Activated naive CD8-positive, alpha-beta T cell treated with anti-CD3 and anti-CD28 coated beads, Interleukin-2, amount 50 U/mL, for 24 hours (primary cell): ENCODE measurements at regions not wholly inside any gene's neighbourhood (a gene's known extent, or its start where the extent isn't known, plus 50 kb on each side); places are given as distances from the start of the nearest gene placed in this dataset.

ENCODE experiments used
- ATAC-seq: fragments of 150-1000 bp; cut with Tn5 transposase; one replicate; pipeline ENCODE4 v1.10.0; 2021
- DNase-seq: peaks from one replicate; pipeline ENCODE4 v3.0.0; 2021
- H3K27ac Mint-ChIP-seq: one replicate; pipeline ENCODE4 v1.8.0; 2021; ENCODE audit warnings: mild to moderate bottlenecking, mixed read lengths
- H3K27me3 Mint-ChIP-seq: one replicate; pipeline ENCODE4 v1.8.0; 2021; ENCODE audit warnings: mixed read lengths
- H3K36me3 Mint-ChIP-seq: one replicate; pipeline ENCODE4 v1.8.0; 2021; ENCODE audit warnings: low read depth, mixed read lengths
- H3K4me1 Mint-ChIP-seq: one replicate; pipeline ENCODE4 v1.8.0; 2021; ENCODE audit warnings: mixed read lengths
- H3K4me3 Mint-ChIP-seq: one replicate; pipeline ENCODE4 v1.8.0; 2021; ENCODE audit warnings: mild to moderate bottlenecking, moderate library complexity, mixed read lengths
- H3K9me3 Mint-ChIP-seq: one replicate; pipeline ENCODE4 v1.8.0; 2021; ENCODE audit warnings: mixed read lengths

GRCh38 chr13:91141543-91142061, 205.9 kb upstream of the MIR17HG start:
- Mint-ChIP-seq H3K9me3 (no peaks in the 10 kb centered on the region), H3K4me3 (no peak overlapping the region), H3K36me3 (no peaks in the 10 kb centered on the region), H3K4me1 (no peaks in the 10 kb centered on the region), H3K27ac (no peak overlapping the region), H3K27me3 (peaks cover 4% of the 10 kb centered on the region)
- DNase-seq (no peak), ATAC-seq (no peak)

- peaks cover 4% of the 10 kb centered on the region for H3K27me3 Mint-ChIP-seq
- ATAC-seq (no peak), DNase-seq (no peak)
- no peaks in the 10 kb centered on the region for H3K4me1 Mint-ChIP-seq
- no peak overlapping the region for H3K4me3 Mint-ChIP-seq
- H3K36me3 Mint-ChIP-seq: no peaks in the 10 kb centered on the region
- no peaks in the 10 kb centered on the region for H3K9me3 Mint-ChIP-seq
- no peak overlapping the region for H3K27ac Mint-ChIP-seq
These were observed 204.9 kb upstream of the MIR17HG start for GRCh38 chr13:91142572-91142971.

- H3K27me3 Mint-ChIP-seq: peaks cover 4% of the 10 kb centered on the region
- ATAC-seq (no peak), DNase-seq (no peak)
- no peaks in the 10 kb centered on the region for H3K9me3 Mint-ChIP-seq
- H3K4me1 Mint-ChIP-seq: no peaks in the 10 kb centered on the region
- no peak overlapping the region for H3K4me3 Mint-ChIP-seq
- no peaks in the 10 kb centered on the region for H3K36me3 Mint-ChIP-seq
- no peak overlapping the region for H3K27ac Mint-ChIP-seq
These were observed 203.4 kb upstream of the MIR17HG start for GRCh38 chr13:91144054-91144453.

GRCh38 chr13:91144486-91144885, 203.0 kb upstream of the MIR17HG start:
- no peak for DNase-seq
- Mint-ChIP-seq H3K36me3 (no peaks in the 10 kb centered on the region), H3K4me3 (no peak overlapping the region), H3K27me3 (peaks cover 4% of the 10 kb centered on the region), H3K9me3 (no peaks in the 10 kb centered on the region), H3K4me1 (no peaks in the 10 kb centered on the region), H3K27ac (no peak overlapping the region)
- no peak for ATAC-seq

GRCh38 chr13:91145571-91146205, 201.8 kb upstream of the MIR17HG start:
- Mint-ChIP-seq H3K9me3 (no peaks in the 10 kb centered on the region), H3K4me3 (no peak overlapping the region), H3K27me3 (peaks cover 4% of the 10 kb centered on the region), H3K36me3 (no peaks in the 10 kb centered on the region), H3K27ac (no peak overlapping the region), H3K4me1 (no peaks in the 10 kb centered on the region)
- no peak for ATAC-seq
- no peak for DNase-seq

GRCh38 chr13:91146601-91147000, 200.9 kb upstream of the MIR17HG start:
- Mint-ChIP-seq H3K9me3 (no peaks in the 10 kb centered on the region), H3K27me3 (peaks cover 4% of the 10 kb centered on the region), H3K4me3 (no peak overlapping the region), H3K4me1 (no peaks in the 10 kb centered on the region), H3K27ac (no peak overlapping the region), H3K36me3 (no peaks in the 10 kb centered on the region)
- DNase-seq (no peak), ATAC-seq (no peak)

GRCh38 chr13:91148098-91148497, 199.4 kb upstream of the MIR17HG start:
- DNase-seq (no peak), ATAC-seq (no peak)
- no peaks in the 10 kb centered on the region for H3K36me3 Mint-ChIP-seq
- H3K27ac Mint-ChIP-seq: no peak overlapping the region
- H3K4me1 Mint-ChIP-seq: no peaks in the 10 kb centered on the region
- H3K27me3 Mint-ChIP-seq: peaks cover 4% of the 10 kb centered on the region
- no peak overlapping the region for H3K4me3 Mint-ChIP-seq
- H3K9me3 Mint-ChIP-seq: no peaks in the 10 kb centered on the region

- no peaks in the 10 kb centered on the region for H3K9me3 Mint-ChIP-seq
- no peak overlapping the region for H3K27ac Mint-ChIP-seq
- no peaks in the 10 kb centered on the region for H3K27me3 Mint-ChIP-seq
- H3K4me3 Mint-ChIP-seq: no peak overlapping the region
- no peaks in the 10 kb centered on the region for H3K36me3 Mint-ChIP-seq
- no peaks in the 10 kb centered on the region for H3K4me1 Mint-ChIP-seq
- no peak for DNase-seq
- no peak for ATAC-seq
These were observed 195.6 kb upstream of the MIR17HG start for GRCh38 chr13:91151921-91152320.

GRCh38 chr13:91153372-91153771, 194.1 kb upstream of the MIR17HG start:
- no peak for ATAC-seq

GRCh38 chr13:91154558-91155353, 192.7 kb upstream of the MIR17HG start:
- no peak overlapping the region for H3K27ac Mint-ChIP-seq
- no peaks in the 10 kb centered on the region for H3K9me3 Mint-ChIP-seq
- H3K4me3 Mint-ChIP-seq: no peak overlapping the region
- no peaks in the 10 kb centered on the region for H3K36me3 Mint-ChIP-seq
- ATAC-seq: no peak
- no peak for DNase-seq
- peaks cover 6% of the 10 kb centered on the region for H3K27me3 Mint-ChIP-seq
- H3K4me1 Mint-ChIP-seq: no peaks in the 10 kb centered on the region

More at GRCh38 chr13:91153372-91153771, 194.1 kb upstream of the MIR17HG start:
- no peaks in the 10 kb centered on the region for H3K4me1 Mint-ChIP-seq
- no peaks in the 10 kb centered on the region for H3K27me3 Mint-ChIP-seq
- no peak overlapping the region for H3K27ac Mint-ChIP-seq
- no peaks in the 10 kb centered on the region for H3K36me3 Mint-ChIP-seq
- H3K9me3 Mint-ChIP-seq: no peaks in the 10 kb centered on the region
- DNase-seq: no peak
- H3K4me3 Mint-ChIP-seq: no peak overlapping the region

GRCh38 chr13:91155512-91156114, 191.9 kb upstream of the MIR17HG start:
- Mint-ChIP-seq H3K4me3 (no peak overlapping the region), H3K4me1 (no peaks in the 10 kb centered on the region), H3K27ac (no peak overlapping the region), H3K27me3 (peaks cover 6% of the 10 kb centered on the region), H3K9me3 (no peaks in the 10 kb centered on the region), H3K36me3 (no peaks in the 10 kb centered on the region)
- DNase-seq (no peak), ATAC-seq (no peak)

- Mint-ChIP-seq H3K27ac (no peak overlapping the region), H3K4me1 (no peaks in the 10 kb centered on the region), H3K36me3 (no peaks in the 10 kb centered on the region), H3K9me3 (no peaks in the 10 kb centered on the region), H3K4me3 (no peak overlapping the region), H3K27me3 (peaks cover 6% of the 10 kb centered on the region)
- ATAC-seq (no peak), DNase-seq (no peak)
These were observed 190.0 kb upstream of the MIR17HG start for GRCh38 chr13:91157273-91158016.

GRCh38 chr13:91158017-91158395, 189.5 kb upstream of the MIR17HG start:
- no peaks in the 10 kb centered on the region for H3K4me1 Mint-ChIP-seq
- no peaks in the 10 kb centered on the region for H3K36me3 Mint-ChIP-seq
- H3K27ac Mint-ChIP-seq: no peak overlapping the region
- no peak for DNase-seq
- H3K9me3 Mint-ChIP-seq: no peaks in the 10 kb centered on the region
- no peak overlapping the region for H3K4me3 Mint-ChIP-seq
- peaks cover 6% of the 10 kb centered on the region for H3K27me3 Mint-ChIP-seq
- no peak for ATAC-seq

GRCh38 chr13:91162180-91162579, 185.3 kb upstream of the MIR17HG start:
- no peaks in the 10 kb centered on the region for H3K4me1 Mint-ChIP-seq
- H3K36me3 Mint-ChIP-seq: no peaks in the 10 kb centered on the region
- ATAC-seq (no peak), DNase-seq (no peak)
- H3K9me3 Mint-ChIP-seq: no peaks in the 10 kb centered on the region
- H3K27me3 Mint-ChIP-seq: peaks cover 8% of the 10 kb centered on the region
- no peak overlapping the region for H3K4me3 Mint-ChIP-seq
- no peak overlapping the region for H3K27ac Mint-ChIP-seq
